ENCODE measurements at regions not wholly inside any gene's neighbourhood (a gene's known extent, or its start where the extent isn't known, plus 50 kb on each side); places are given as distances from the start of the nearest gene placed in this dataset.

DNA sequence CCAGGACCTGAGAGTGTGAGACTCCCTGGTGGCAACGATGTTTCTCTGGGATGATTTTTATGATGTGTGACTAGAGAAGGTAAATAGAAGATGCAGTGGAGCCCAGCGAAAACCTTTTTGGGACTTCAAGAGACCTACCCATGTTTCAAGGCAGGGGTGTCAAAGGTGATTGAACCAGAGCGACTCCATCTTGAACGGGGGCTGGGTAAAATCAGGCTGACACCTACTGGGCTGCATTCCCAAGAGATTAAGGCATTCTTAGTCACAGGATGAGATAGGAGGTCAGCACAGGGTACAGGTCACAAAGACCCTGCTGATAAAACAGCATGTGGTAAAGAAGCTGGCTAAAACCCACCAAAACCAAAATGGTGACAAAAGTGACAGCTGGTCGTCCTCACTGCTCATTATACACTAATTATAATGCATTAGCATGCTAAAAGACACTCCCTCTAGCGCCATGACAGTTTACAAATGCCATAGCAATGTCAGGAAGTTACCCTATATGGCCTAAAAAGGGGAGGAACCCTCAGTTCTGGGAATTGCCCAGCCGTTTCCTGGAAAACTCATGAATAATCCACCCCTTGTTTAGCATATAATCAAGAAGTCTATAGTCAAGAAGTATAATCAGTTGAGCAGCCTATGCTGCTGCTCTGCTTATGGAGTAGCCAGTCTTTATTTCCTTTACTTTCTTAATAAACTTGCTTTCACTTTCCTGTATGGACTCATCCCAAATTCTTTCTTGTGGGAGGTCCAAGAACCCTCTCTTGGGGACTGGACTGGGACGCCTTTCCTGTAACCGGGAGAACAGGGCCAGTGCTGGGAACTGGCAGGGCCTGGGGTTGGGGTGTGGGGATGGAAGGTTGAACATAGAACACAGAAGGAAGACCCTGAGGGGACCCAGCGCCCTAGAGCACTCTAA, 526.4 kb downstream of the QKI start:
- DNase-seq (ENCODE audit: low spot score): no peak
- peak overlapping the region in 1 of 2 donors; percentile 38 for H3K27ac ChIP-seq
- peak overlapping the region; percentile 11 for H3K4me3 ChIP-seq
- no peak for TF ChIP-seq CTCF (IDR thresholded peaks at IDR 0.05)

GRCh38 chr6:163937071-163937470, 522.6 kb downstream of the QKI start:
- no peak for DNase-seq (ENCODE audit: low spot score)
- no peak for TF ChIP-seq CTCF (IDR thresholded peaks at IDR 0.05)
- Histone ChIP-seq H3K27ac (no peak overlapping the region), H3K4me3 (no peak overlapping the region)

- no peak overlapping the region for H3K4me3 ChIP-seq
- no peak for DNase-seq (ENCODE audit: low spot score)
- no peak overlapping the region for H3K27ac ChIP-seq
- TF ChIP-seq CTCF (IDR thresholded peaks at IDR 0.05): no peak
Observed at GRCh38 chr6:163935158-163935762, 520.7 kb downstream of the QKI start.

DNA sequence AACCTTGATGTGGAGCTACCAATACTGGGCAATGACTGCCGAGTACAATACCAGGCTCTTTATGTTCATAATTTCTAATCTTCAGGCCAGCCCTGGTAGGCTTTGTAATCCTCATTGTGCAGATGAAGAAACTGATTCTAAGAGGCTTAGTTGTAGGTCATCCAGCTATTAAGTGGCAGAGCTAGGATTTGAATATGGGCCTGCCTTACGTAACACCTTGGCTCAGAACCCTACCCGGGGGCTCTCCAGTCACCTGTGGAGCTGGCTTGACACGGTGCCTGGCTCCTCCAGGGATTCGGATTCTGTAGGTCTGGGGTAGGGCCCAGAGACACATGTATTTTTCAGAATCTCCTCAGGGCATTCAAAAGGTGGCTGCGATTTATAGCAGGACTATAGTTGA, 515.5 kb downstream of the QKI start:
- H3K27ac ChIP-seq: no peak overlapping the region
- no peak overlapping the region for H3K4me3 ChIP-seq
- DNase-seq (ENCODE audit: low spot score): no peak
- no peak for TF ChIP-seq CTCF (IDR thresholded peaks at IDR 0.05)

GRCh38 chr6:163929538-163929937, 515.0 kb downstream of the QKI start:
- no peak for DNase-seq (ENCODE audit: low spot score)
- no peak for TF ChIP-seq CTCF (IDR thresholded peaks at IDR 0.05)
- H3K4me3 ChIP-seq: no peak overlapping the region
- H3K27ac ChIP-seq: no peak overlapping the region

DNA sequence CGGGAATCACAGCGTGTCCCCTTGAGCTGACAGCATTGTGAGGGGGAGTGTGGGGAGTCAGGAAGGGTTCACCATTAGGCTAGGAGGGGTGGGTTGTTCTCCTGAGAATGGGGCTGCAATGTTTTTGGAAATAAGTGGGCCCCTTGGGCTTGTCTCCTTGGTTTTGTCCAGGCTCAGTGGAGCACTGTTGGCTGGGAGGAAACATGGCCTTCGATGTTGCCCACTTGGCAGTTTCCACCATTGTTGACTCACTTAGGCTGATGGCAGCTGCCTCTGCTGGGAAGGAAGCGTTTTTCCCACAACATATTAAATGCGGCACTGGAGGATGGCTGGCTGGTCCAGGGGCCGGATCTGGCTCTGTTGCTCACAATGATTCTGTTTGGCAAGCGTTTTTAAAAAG, 512.1 kb downstream of the QKI start:
- Histone ChIP-seq H3K4me3 (no peak overlapping the region), H3K27ac (peak overlapping the region in 1 of 2 donors; percentile 49)
- no peak for TF ChIP-seq CTCF (IDR thresholded peaks at IDR 0.05)
- no peak for DNase-seq (ENCODE audit: low spot score)

DNA sequence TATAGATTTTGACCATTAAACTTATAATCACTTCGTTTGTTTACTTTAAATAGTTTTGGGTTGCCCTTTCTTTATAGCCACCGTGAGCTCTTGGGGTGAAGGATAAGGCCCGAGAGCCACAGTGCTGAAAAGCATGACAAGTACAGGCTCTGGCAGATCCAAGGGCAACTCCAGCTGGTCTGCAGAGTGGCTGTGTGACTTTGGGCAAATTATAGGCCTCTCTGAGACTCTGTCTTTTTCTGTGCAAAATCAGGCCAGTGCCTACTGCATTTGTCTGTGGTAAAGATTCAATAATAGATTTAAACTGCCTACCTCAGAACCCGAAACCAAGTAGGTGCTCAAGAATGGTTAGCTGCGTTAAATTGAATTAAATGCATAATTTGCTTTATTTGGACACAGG, 511.3 kb downstream of the QKI start:
- no peak for TF ChIP-seq CTCF (IDR thresholded peaks at IDR 0.05)

More for the DNA sequence above, 511.3 kb downstream of the QKI start:
- Histone ChIP-seq H3K27ac (no peak overlapping the region), H3K4me3 (no peak overlapping the region)
- no peak for DNase-seq (ENCODE audit: low spot score)
